Choroid plexus epithelial cell (primary cell): ENCODE measurements at regions not wholly inside any gene's neighbourhood (a gene's known extent, or its start where the extent isn't known, plus 50 kb on each side); places are given as distances from the start of the nearest gene placed in this dataset.

Experiments
- DNase-seq: peaks from one replicate; pipeline ENCODE4 v3.0.0-alpha.2; 2010; ENCODE audit warnings: low read depth
- H3K4me3 ChIP-seq: 2 replicates; pipeline ENCODE4 v1.5.1; 2011; ENCODE audit warnings: low read depth, mild to moderate bottlenecking, control low read depth, low read length, moderate library complexity
- CTCF ChIP-seq: conservative IDR thresholded peaks from 2 replicates; pipeline ENCODE4 v1.5.1; 2011; ENCODE audit warnings: low read depth, mild to moderate bottlenecking, control low read depth, inconsistent platforms, low read length, moderate library complexity

GRCh38 chr11:88017666-88018065, 157.6 kb downstream of the RAB38 start:
- no peak for TF ChIP-seq CTCF
- DNase-seq: no peak
- H3K4me3 ChIP-seq: no peak overlapping the region

DNA sequence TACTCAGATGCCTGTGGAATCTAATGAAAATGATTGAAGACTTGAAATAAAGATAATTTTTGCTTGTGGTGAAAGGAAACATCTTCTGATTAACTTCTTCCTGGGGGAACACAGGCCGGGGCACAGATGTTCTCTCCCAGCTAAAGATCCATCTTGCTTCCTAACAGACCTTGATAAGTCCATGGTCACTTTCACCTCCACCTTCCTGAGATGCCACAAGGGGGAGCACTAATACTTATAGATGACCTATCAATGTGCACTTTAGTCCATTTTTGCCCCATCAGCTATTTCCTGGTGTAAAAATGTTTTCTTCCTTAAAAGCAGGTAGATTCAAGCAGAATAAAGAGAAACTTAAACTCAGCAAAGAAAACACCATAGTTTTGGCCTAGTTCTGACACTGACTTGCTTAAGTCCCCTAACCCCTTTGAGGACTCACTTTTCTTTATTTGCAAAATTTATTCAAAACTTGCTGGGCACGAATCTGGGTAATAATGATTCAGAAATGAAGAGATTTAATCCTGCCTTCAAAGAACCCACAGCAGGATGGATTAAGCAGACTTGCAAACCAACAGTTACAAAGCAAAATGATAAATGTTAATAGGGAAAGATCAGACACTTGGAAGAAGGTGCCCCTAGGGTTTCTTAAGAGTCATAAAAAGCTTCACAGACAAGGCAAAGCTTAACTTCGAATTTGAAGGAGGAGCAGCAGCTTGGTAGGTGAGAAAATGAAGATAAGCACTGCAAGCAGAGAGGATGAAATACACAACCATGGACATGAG, 158.7 kb downstream of the RAB38 start:
- peak; percentile 83 for TF ChIP-seq CTCF
- DNase-seq: peak; percentile 94
- no peak overlapping the region for H3K4me3 ChIP-seq

GRCh38 chr11:88015170-88015569, 160.1 kb downstream of the RAB38 start:
- H3K4me3 ChIP-seq: no peak overlapping the region
- no peak for TF ChIP-seq CTCF
- no peak for DNase-seq

GRCh38 chr11:88013508-88014065, 161.7 kb downstream of the RAB38 start:
- no peak overlapping the region for H3K4me3 ChIP-seq
- no peak for TF ChIP-seq CTCF
- DNase-seq: no peak

- H3K4me3 ChIP-seq: no peak overlapping the region
- no peak for TF ChIP-seq CTCF
- no peak for DNase-seq
These were observed 162.8 kb downstream of the RAB38 start for GRCh38 chr11:88012456-88012855.

DNA sequence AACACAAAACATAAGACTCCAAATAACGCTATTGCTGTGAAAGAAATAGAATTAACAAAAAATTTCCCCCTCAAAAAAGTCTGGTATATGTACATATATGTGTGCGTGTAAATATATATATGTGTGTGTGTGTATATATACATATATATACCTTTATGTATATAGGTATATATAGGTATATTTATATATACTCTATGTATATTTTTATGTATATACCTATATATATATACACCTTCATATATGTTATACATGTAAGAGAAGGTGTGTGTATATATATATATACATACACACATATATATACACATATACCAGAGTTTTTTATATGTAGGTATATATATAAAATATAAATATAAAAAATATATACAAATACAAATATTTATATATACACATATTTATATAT, 199.2 kb downstream of the RAB38 start:
- no peak for TF ChIP-seq CTCF
- DNase-seq: no peak
- no peak overlapping the region for H3K4me3 ChIP-seq

DNA sequence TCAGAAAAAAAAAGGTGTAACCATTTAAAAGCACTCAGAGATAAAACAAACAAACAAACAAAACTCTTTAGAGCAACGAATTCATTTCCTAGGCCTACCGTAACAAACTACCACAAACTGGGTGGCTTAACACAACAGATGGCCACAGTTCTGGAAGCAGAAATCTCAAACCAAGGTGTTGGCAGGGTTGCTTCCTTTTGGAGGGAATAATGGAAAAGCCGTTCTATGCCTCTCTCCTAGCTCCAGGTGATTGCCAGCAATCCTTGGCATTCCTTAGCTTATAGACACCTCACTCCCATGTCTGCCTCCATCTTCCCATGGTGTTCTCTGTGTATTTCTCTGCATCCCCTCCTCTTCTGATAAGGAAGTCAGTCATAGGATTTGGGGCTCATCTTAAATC, 200.4 kb downstream of the RAB38 start:
- DNase-seq: no peak
- TF ChIP-seq CTCF: no peak
- no peak overlapping the region for H3K4me3 ChIP-seq
